OCI-LY1 (cell line): ENCODE measurements at regions not wholly inside any gene's neighbourhood (a gene's known extent, or its start where the extent isn't known, plus 50 kb on each side); places are given as distances from the start of the nearest gene placed in this dataset.

Experiments
- CTCF ChIP-seq: fragments of 200-600 bp; sonication (generic), shearing (Covaris generic); IDR thresholded peaks from 2 replicates; pipeline ENCODE4 v1.5.1; 2017; ENCODE audit warnings: mild to moderate bottlenecking, antibody characterized with exemption, low read length, moderate library complexity, mixed read lengths
- EZH2 ChIP-seq: fragments of 200-600 bp; sonication (generic), shearing (Covaris generic); IDR thresholded peaks from 2 replicates; pipeline ENCODE4 v1.8.0; 2017; ENCODE audit warnings: borderline replicate concordance, mixed run types, mild to moderate bottlenecking, antibody characterized with exemption, low read length, moderate library complexity, mixed read lengths

- TF ChIP-seq CTCF, result no peak
- TF ChIP-seq EZH2, result no peak
Measured at GRCh38 chr4:67256388-67257043, 288.8 kb downstream of the CENPC start.
